Right lobe of liver (tissue), 6 donors: ENCODE measurements at regions not wholly inside any gene's neighbourhood (a gene's known extent, or its start where the extent isn't known, plus 50 kb on each side); places are given as distances from the start of the nearest gene placed in this dataset.

Experiments
- ATAC-seq, 4 donors: fragments of 200-7000 bp; cut with Tn5 transposase; one replicate each; pipeline ENCODE4 v1.9.1; 2020; ENCODE audit warnings: mild to moderate bottlenecking in 4 of 4, moderate library complexity in 4 of 4
- DNase-seq, 3 donors: peaks; one replicate each; pipeline ENCODE4 v3.0.0-alpha.2; 2020
- H3K27ac ChIP-seq, 3 donors: fragments of 200-600 bp; one replicate each; pipeline ENCODE4 v1.8.0; 2022
- H3K27me3 ChIP-seq, 2 donors: fragments of 200-600 bp; one replicate each; pipeline ENCODE4 v1.8.0; 2022
- H3K36me3 ChIP-seq, 4 donors: fragments of 200-600 bp; sonication (generic) in 1 of 4; one replicate each; pipeline versions ENCODE4 v1.5.1 to v1.8.0; 2017 to 2022; ENCODE audit warnings: control low read depth in 1 of 4
- H3K4me1 ChIP-seq, 4 donors: fragments of 200-600 bp; sonication (generic) in 1 of 4; one replicate each; pipeline versions ENCODE4 v1.5.1 to v1.8.0; 2017 to 2022; ENCODE audit warnings: control low read depth in 1 of 4
- H3K4me3 ChIP-seq, 3 donors: fragments of 200-600 bp; one replicate each; pipeline ENCODE4 v1.8.0; 2022
- H3K9me3 ChIP-seq, 4 donors: fragments of 200-600 bp; sonication (generic) in 1 of 4; one replicate each; pipeline versions ENCODE4 v1.5.1 to v1.8.0; 2017 to 2022; ENCODE audit warnings: control low read depth in 1 of 4
- CTCF ChIP-seq, 4 donors: fragments of 200-600 bp in 3 of 4; fragments of 450-650 bp in 1 of 4; IDR thresholded peaks; one replicate each; pipeline versions ENCODE4 v1.5.1 to v1.8.0; 2016 to 2022; ENCODE audit warnings: antibody characterized with exemption in 4 of 4, mild to moderate bottlenecking in 2 of 4
- POLR2A ChIP-seq: fragments of 450-650 bp; IDR thresholded peaks from one replicate; pipeline ENCODE4 v1.6.1; 2017; ENCODE audit warnings: antibody characterized with exemption, mild to moderate bottlenecking
- WGBS: methylation state at CpG from one replicate; pipeline ENCODE4 v1.1.6; 2018; ENCODE audit warnings: low coverage, low lambda C conversion rate; ENCODE audit not compliant: insufficient coverage; ENCODE audit errors: missing lambda C conversion rate; 5-methylcytosine and 5-hydroxymethylcytosine counted together
- intact Hi-C, 2 donors: fragments of 100-400 bp; cut with DNase I; formaldehyde crosslinking; loops; one replicate each; pipeline versions ENCODE4 v1.11.2 to v1.14.1; 2022
- donor health status: DM: no; HTN: yes; CAD: no.
- donor health status: DM: no; HTN: no; CAD: no.
- donor health status: DM: no; HTN: no; CAD: no.
- donor health status: DM: no; HTN: yes; CAD: no.
- donor health status: DM: no; HTN: yes; CAD: no.

- DNase-seq (no peak), ATAC-seq (no peak)
- H3K4me3 ChIP-seq, result no peak overlapping the region
- H3K27me3 ChIP-seq, result no peaks in the 10 kb centered on the region
- H3K4me1 ChIP-seq, result no peaks in the 10 kb centered on the region
- no peak for TF ChIP-seq POLR2A
- TF ChIP-seq CTCF (IDR thresholded peaks at IDR 0.05), result no peak
- H3K36me3 ChIP-seq, result no peaks in the 10 kb centered on the region
- H3K27ac ChIP-seq, result no peak overlapping the region
- no peaks in the 10 kb centered on the region for H3K9me3 ChIP-seq
- 89% methylated on average over 1 of the region's 1 CpG for WGBS
- intact Hi-C loops, result no loop called here
These were observed 404.3 kb downstream of the BCL11A start for GRCh38 chr2:60149176-60149575.

- no peak for TF ChIP-seq CTCF (IDR thresholded peaks at IDR 0.05)
- TF ChIP-seq POLR2A, result no peak
- intact Hi-C loops, result no loop called here
- no peaks in the 10 kb centered on the region for H3K36me3 ChIP-seq
- DNase-seq (no peak), ATAC-seq (no peak)
- WGBS, result 33% methylated on average over 2 of the region's 4 CpGs
- H3K9me3 ChIP-seq, result no peaks in the 10 kb centered on the region
- H3K4me1 ChIP-seq, result no peaks in the 10 kb centered on the region
- no peak overlapping the region for H3K4me3 ChIP-seq
- no peak overlapping the region for H3K27ac ChIP-seq
- no peaks in the 10 kb centered on the region for H3K27me3 ChIP-seq
These were observed 404.7 kb downstream of the BCL11A start for GRCh38 chr2:60148716-60149115.

GRCh38 chr2:60140185-60140584 lies 413.3 kb downstream of the BCL11A start:
- WGBS, result 49% methylated on average over 3 of the region's 3 CpGs
- H3K27me3 ChIP-seq, result no peaks in the 10 kb centered on the region
- intact Hi-C loops, result no loop called here
- no peaks in the 10 kb centered on the region for H3K9me3 ChIP-seq
- no peaks in the 10 kb centered on the region for H3K4me1 ChIP-seq
- no peak overlapping the region for H3K4me3 ChIP-seq
- no peak for ATAC-seq
- DNase-seq, result no peak
- H3K36me3 ChIP-seq, result no peaks in the 10 kb centered on the region
- no peak overlapping the region for H3K27ac ChIP-seq
- TF ChIP-seq CTCF (IDR thresholded peaks at IDR 0.05) (no peak), POLR2A (no peak)

GRCh38 chr2:60136913-60137312 lies 416.5 kb downstream of the BCL11A start:
- Histone ChIP-seq H3K4me3 (no peak overlapping the region), H3K9me3 (no peaks in the 10 kb centered on the region), H3K27me3 (no peaks in the 10 kb centered on the region), H3K36me3 (no peaks in the 10 kb centered on the region), H3K27ac (no peak overlapping the region), H3K4me1 (no peaks in the 10 kb centered on the region)
- TF ChIP-seq POLR2A, result no peak
- TF ChIP-seq CTCF (IDR thresholded peaks at IDR 0.05), result no peak
- intact Hi-C loops, result no loop called here
- ATAC-seq, result no peak
- 64% methylated on average over 1 of the region's 2 CpGs for WGBS
- no peak for DNase-seq

GRCh38 chr2:60127191-60127590 lies 426.3 kb downstream of the BCL11A start:
- ATAC-seq (no peak), DNase-seq (no peak)
- no peak overlapping the region for H3K27ac ChIP-seq
- TF ChIP-seq CTCF (IDR thresholded peaks at IDR 0.05) (no peak), POLR2A (no peak)
- no peak overlapping the region for H3K4me3 ChIP-seq
- WGBS, result 50% methylated on average over 2 of the region's 2 CpGs
- intact Hi-C loops, result no loop called here
- H3K36me3 ChIP-seq, result no peaks in the 10 kb centered on the region
- no peaks in the 10 kb centered on the region for H3K4me1 ChIP-seq
- no peaks in the 10 kb centered on the region for H3K27me3 ChIP-seq
- no peaks in the 10 kb centered on the region for H3K9me3 ChIP-seq
